ENCODE measurements at regions not wholly inside any gene's neighbourhood (a gene's known extent, or its start where the extent isn't known, plus 50 kb on each side); places are given as distances from the start of the nearest gene placed in this dataset.

- H3K9me3 ChIP-seq (ENCODE audit: control insufficient read depth in 2 of 2, insufficient read depth in 1 of 2, low read length in 1 of 2) = peaks cover 0 to 3% of the 10 kb centered on the region in 2 donors
- 43% methylated on average over 4 of the region's 4 CpGs for WGBS
- H3K4me1 ChIP-seq (ENCODE audit: control insufficient read depth in 2 of 2, insufficient read depth in 2 of 2, low read length in 2 of 2) = no peaks in the 10 kb centered on the region
- H3K36me3 ChIP-seq (ENCODE audit: control insufficient read depth in 2 of 2, insufficient read depth in 2 of 2, low read length in 1 of 2) = no peaks in the 10 kb centered on the region
- H3K4me3 ChIP-seq (ENCODE audit: low read length in 2 of 2) = no peak overlapping the region
- H3K27ac ChIP-seq (ENCODE audit: low read depth in 1 of 2, low read length in 1 of 2) = no peak overlapping the region
- no peaks in the 10 kb centered on the region for H3K27me3 ChIP-seq (ENCODE audit: control insufficient read depth in 2 of 2, insufficient read depth in 1 of 2, low read length in 1 of 2)
- no peak for DNase-seq (ENCODE audit: low read depth in 6 of 9, low spot score in 9 of 9)
Measured at GRCh38 chr12:97182769-97183168, 275.7 kb downstream of the NEDD1 start.

- Histone ChIP-seq H3K27ac (ENCODE audit: low read depth in 1 of 2, low read length in 1 of 2) (no peak overlapping the region), H3K9me3 (ENCODE audit: control insufficient read depth in 2 of 2, insufficient read depth in 1 of 2, low read length in 1 of 2) (peaks cover 0 to 3% of the 10 kb centered on the region in 2 donors), H3K27me3 (ENCODE audit: control insufficient read depth in 2 of 2, insufficient read depth in 1 of 2, low read length in 1 of 2) (no peaks in the 10 kb centered on the region), H3K36me3 (ENCODE audit: control insufficient read depth in 2 of 2, insufficient read depth in 2 of 2, low read length in 1 of 2) (no peaks in the 10 kb centered on the region), H3K4me1 (ENCODE audit: control insufficient read depth in 2 of 2, insufficient read depth in 2 of 2, low read length in 2 of 2) (no peaks in the 10 kb centered on the region), H3K4me3 (ENCODE audit: low read length in 2 of 2) (no peak overlapping the region)
- WGBS = 97% methylated on average over 3 of the region's 3 CpGs
- no peak for DNase-seq (ENCODE audit: low read depth in 6 of 9, low spot score in 9 of 9)
Measured at GRCh38 chr12:97184127-97184773, 277.2 kb downstream of the NEDD1 start.

GRCh38 chr12:97185567-97185966 is 277.0 kb upstream of the RMST start:
- Histone ChIP-seq H3K27me3 (ENCODE audit: control insufficient read depth in 2 of 2, insufficient read depth in 1 of 2, low read length in 1 of 2) (no peaks in the 10 kb centered on the region), H3K4me3 (ENCODE audit: low read length in 2 of 2) (no peak overlapping the region), H3K36me3 (ENCODE audit: control insufficient read depth in 2 of 2, insufficient read depth in 2 of 2, low read length in 1 of 2) (no peaks in the 10 kb centered on the region), H3K4me1 (ENCODE audit: control insufficient read depth in 2 of 2, insufficient read depth in 2 of 2, low read length in 2 of 2) (no peaks in the 10 kb centered on the region), H3K27ac (ENCODE audit: low read depth in 1 of 2, low read length in 1 of 2) (no peak overlapping the region), H3K9me3 (ENCODE audit: control insufficient read depth in 2 of 2, insufficient read depth in 1 of 2, low read length in 1 of 2) (peaks cover 0 to 3% of the 10 kb centered on the region in 2 donors)
- DNase-seq (ENCODE audit: low read depth in 6 of 9, low spot score in 9 of 9) = no peak
- 93% methylated on average over 4 of the region's 4 CpGs for WGBS

GRCh38 chr12:97194546-97194945 is 268.1 kb upstream of the RMST start:
- Histone ChIP-seq H3K36me3 (ENCODE audit: control insufficient read depth in 2 of 2, insufficient read depth in 2 of 2, low read length in 1 of 2) (no peaks in the 10 kb centered on the region), H3K4me3 (ENCODE audit: low read length in 2 of 2) (no peak overlapping the region), H3K27ac (ENCODE audit: low read depth in 1 of 2, low read length in 1 of 2) (no peak overlapping the region), H3K9me3 (ENCODE audit: control insufficient read depth in 2 of 2, insufficient read depth in 1 of 2, low read length in 1 of 2) (no peaks in the 10 kb centered on the region), H3K27me3 (ENCODE audit: control insufficient read depth in 2 of 2, insufficient read depth in 1 of 2, low read length in 1 of 2) (no peaks in the 10 kb centered on the region), H3K4me1 (ENCODE audit: control insufficient read depth in 2 of 2, insufficient read depth in 2 of 2, low read length in 2 of 2) (no peaks in the 10 kb centered on the region)
- 89% methylated on average over 4 of the region's 4 CpGs for WGBS
- no peak for DNase-seq (ENCODE audit: low read depth in 6 of 9, low spot score in 9 of 9)

DNA sequence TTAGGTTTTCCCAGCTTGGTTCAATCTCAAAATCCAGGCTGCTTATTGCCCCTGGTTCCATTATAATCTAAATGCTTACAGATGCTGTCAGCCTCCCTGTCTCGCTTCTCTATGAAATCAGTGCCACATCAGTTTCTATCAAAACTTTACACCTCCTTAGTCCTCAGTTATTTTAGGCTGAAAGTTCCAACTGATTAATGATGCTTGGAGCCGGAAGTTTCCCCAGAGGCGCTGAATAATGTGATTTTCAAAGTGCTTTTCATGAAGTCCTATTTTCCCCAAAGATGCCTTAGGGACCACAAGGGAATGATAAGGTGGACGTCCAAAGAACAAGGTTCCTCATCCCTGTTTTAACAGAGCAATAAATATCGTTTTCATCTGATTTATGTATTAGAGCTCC is 262.4 kb upstream of the RMST start:
- 85% methylated on average over 5 of the region's 5 CpGs for WGBS
- Histone ChIP-seq H3K27me3 (ENCODE audit: control insufficient read depth in 2 of 2, insufficient read depth in 1 of 2, low read length in 1 of 2) (no peaks in the 10 kb centered on the region), H3K4me1 (ENCODE audit: control insufficient read depth in 2 of 2, insufficient read depth in 2 of 2, low read length in 2 of 2) (no peaks in the 10 kb centered on the region), H3K9me3 (ENCODE audit: control insufficient read depth in 2 of 2, insufficient read depth in 1 of 2, low read length in 1 of 2) (peaks cover 0 to 4% of the 10 kb centered on the region in 2 donors), H3K36me3 (ENCODE audit: control insufficient read depth in 2 of 2, insufficient read depth in 2 of 2, low read length in 1 of 2) (no peaks in the 10 kb centered on the region), H3K4me3 (ENCODE audit: low read length in 2 of 2) (no peak overlapping the region), H3K27ac (ENCODE audit: low read depth in 1 of 2, low read length in 1 of 2) (no peak overlapping the region)
- DNase-seq (ENCODE audit: low read depth in 6 of 9, low spot score in 9 of 9) = no peak

DNA sequence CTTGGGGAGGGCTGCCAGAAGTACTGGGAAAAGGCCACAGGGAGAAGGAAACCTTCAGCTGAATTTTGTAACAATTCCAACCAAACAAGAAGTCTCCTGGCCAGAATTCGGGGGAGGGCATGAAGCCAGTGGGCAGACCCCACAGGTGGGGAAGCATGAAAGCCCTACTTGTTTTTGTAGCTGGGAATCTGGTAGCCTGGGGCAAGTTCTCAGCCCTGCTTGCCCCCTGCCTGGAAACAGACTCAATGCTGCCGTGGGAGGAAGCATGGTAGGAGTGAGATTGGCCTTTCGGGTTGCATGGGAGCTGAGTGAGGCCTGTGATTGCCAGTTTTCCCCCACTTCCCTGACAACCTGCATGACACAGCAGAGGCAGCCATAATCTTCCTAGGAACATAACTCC is 259.2 kb upstream of the RMST start:
- peaks cover 0 to 4% of the 10 kb centered on the region in 2 donors for H3K9me3 ChIP-seq (ENCODE audit: control insufficient read depth in 2 of 2, insufficient read depth in 1 of 2, low read length in 1 of 2)
- no peaks in the 10 kb centered on the region for H3K27me3 ChIP-seq (ENCODE audit: control insufficient read depth in 2 of 2, insufficient read depth in 1 of 2, low read length in 1 of 2)
- H3K4me3 ChIP-seq (ENCODE audit: low read length in 2 of 2) = no peak overlapping the region
- no peaks in the 10 kb centered on the region for H3K4me1 ChIP-seq (ENCODE audit: control insufficient read depth in 2 of 2, insufficient read depth in 2 of 2, low read length in 2 of 2)
- DNase-seq (ENCODE audit: low read depth in 6 of 9, low spot score in 9 of 9) = no peak
- H3K27ac ChIP-seq (ENCODE audit: low read depth in 1 of 2, low read length in 1 of 2) = no peak overlapping the region
- WGBS = 87% methylated on average over 3 of the region's 3 CpGs
- no peaks in the 10 kb centered on the region for H3K36me3 ChIP-seq (ENCODE audit: control insufficient read depth in 2 of 2, insufficient read depth in 2 of 2, low read length in 1 of 2)

GRCh38 chr12:97209997-97210396 is 252.6 kb upstream of the RMST start:
- no peaks in the 10 kb centered on the region for H3K27me3 ChIP-seq (ENCODE audit: control insufficient read depth in 2 of 2, insufficient read depth in 1 of 2, low read length in 1 of 2)
- 88% methylated on average over 1 of the region's 1 CpG for WGBS
- H3K4me1 ChIP-seq (ENCODE audit: control insufficient read depth in 2 of 2, insufficient read depth in 2 of 2, low read length in 2 of 2) = no peaks in the 10 kb centered on the region
- H3K4me3 ChIP-seq (ENCODE audit: low read length in 2 of 2) = no peak overlapping the region
- H3K36me3 ChIP-seq (ENCODE audit: control insufficient read depth in 2 of 2, insufficient read depth in 2 of 2, low read length in 1 of 2) = no peaks in the 10 kb centered on the region
- H3K27ac ChIP-seq (ENCODE audit: low read depth in 1 of 2, low read length in 1 of 2) = no peak overlapping the region
- no peaks in the 10 kb centered on the region for H3K9me3 ChIP-seq (ENCODE audit: control insufficient read depth in 2 of 2, insufficient read depth in 1 of 2, low read length in 1 of 2)
- DNase-seq (ENCODE audit: low read depth in 6 of 9, low spot score in 9 of 9) = no peak

DNA sequence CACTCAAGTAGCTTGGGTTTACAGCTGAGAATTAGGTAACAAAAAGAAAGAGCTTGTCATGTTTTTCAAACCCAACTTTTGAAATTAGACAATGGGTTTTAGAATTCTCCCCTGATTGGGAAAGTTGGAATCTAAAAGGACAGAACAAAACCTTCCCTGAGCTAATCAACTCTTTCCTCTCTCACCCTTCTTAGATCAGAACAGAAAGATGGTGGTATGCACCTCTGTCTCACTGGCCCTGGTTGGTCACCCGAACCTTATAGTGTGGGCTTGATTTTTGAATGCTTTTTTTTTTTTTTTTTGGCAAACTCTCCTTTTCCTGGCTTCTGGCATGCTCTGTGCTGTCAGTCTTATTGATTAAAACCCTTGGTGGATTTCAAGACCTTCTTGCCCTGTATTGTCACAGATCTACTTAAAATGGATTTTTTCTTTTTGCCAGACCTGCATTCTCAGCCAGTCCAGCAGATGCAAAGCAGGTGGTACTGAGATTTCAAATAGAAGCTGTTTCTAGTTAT is 251.1 kb upstream of the RMST start:
- 65% methylated on average over 1 of the region's 1 CpG for WGBS
- DNase-seq (ENCODE audit: low read depth in 6 of 9, low spot score in 9 of 9) = no peak
- no peaks in the 10 kb centered on the region for H3K9me3 ChIP-seq (ENCODE audit: control insufficient read depth in 2 of 2, insufficient read depth in 1 of 2, low read length in 1 of 2)
- H3K27ac ChIP-seq (ENCODE audit: low read depth in 1 of 2, low read length in 1 of 2) = no peak overlapping the region
- H3K27me3 ChIP-seq (ENCODE audit: control insufficient read depth in 2 of 2, insufficient read depth in 1 of 2, low read length in 1 of 2) = no peaks in the 10 kb centered on the region
- H3K4me1 ChIP-seq (ENCODE audit: control insufficient read depth in 2 of 2, insufficient read depth in 2 of 2, low read length in 2 of 2) = no peaks in the 10 kb centered on the region
- H3K4me3 ChIP-seq (ENCODE audit: low read length in 2 of 2) = no peak overlapping the region
- no peaks in the 10 kb centered on the region for H3K36me3 ChIP-seq (ENCODE audit: control insufficient read depth in 2 of 2, insufficient read depth in 2 of 2, low read length in 1 of 2)

DNA sequence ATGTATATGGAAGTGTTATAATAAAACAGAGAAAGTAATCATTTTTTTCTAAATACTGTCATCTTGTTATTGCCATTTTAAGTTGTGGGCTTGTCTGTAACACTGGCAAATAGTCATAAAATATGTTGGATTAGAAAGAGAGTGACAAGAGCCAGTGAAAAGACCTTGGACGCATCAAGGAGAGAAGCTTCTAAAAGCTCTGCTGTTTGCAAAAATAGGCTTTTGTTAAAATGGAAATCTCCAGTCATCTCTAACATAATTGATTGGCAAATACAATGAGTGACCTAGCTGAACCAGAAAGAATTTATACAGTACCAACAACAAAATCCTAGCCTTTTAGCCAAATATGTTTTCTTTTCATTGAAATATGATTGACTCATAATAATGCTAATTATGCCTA is 245.8 kb upstream of the RMST start:
- Histone ChIP-seq H3K27ac (ENCODE audit: low read depth in 1 of 2, low read length in 1 of 2) (no peak overlapping the region), H3K27me3 (ENCODE audit: control insufficient read depth in 2 of 2, insufficient read depth in 1 of 2, low read length in 1 of 2) (no peaks in the 10 kb centered on the region), H3K4me3 (ENCODE audit: low read length in 2 of 2) (no peak overlapping the region), H3K9me3 (ENCODE audit: control insufficient read depth in 2 of 2, insufficient read depth in 1 of 2, low read length in 1 of 2) (no peaks in the 10 kb centered on the region), H3K4me1 (ENCODE audit: control insufficient read depth in 2 of 2, insufficient read depth in 2 of 2, low read length in 2 of 2) (no peaks in the 10 kb centered on the region), H3K36me3 (ENCODE audit: control insufficient read depth in 2 of 2, insufficient read depth in 2 of 2, low read length in 1 of 2) (no peaks in the 10 kb centered on the region)
- 92% methylated on average over 1 of the region's 1 CpG for WGBS
- DNase-seq (ENCODE audit: low read depth in 6 of 9, low spot score in 9 of 9) = no peak
